ENCODE measurements at regions not wholly inside any gene's neighbourhood (a gene's known extent, or its start where the extent isn't known, plus 50 kb on each side); places are given as distances from the start of the nearest gene placed in this dataset.
"Not testable (repeated sequence)": the region's sequence is repeated elsewhere in the genome, so short reads cannot be mapped to it uniquely, and the experiment has no call there.

- intact Hi-C loops (cut with DNase I, micrococcal nuclease); H3K4me3 Mint-ChIP-seq; H3K27me3 Mint-ChIP-seq; DNase-seq; POLR2A ChIA-PET; H3K9me3 Mint-ChIP-seq (ENCODE audit: low read depth); ATAC-seq; H3K27ac Mint-ChIP-seq; H3K36me3 Mint-ChIP-seq (ENCODE audit: low read depth); H3K4me1 Mint-ChIP-seq: not testable (repeated sequence)
- CTCF ChIA-PET = interaction anchor here (1.4 kb wide), 1 partner anchor 125 kb away, joined by 3 read pairs; no protein-coding TSS in a partner anchor
Measured at GRCh38 chr10:6794841-6795240, 214.8 kb upstream of the PRKCQ start.

DNA sequence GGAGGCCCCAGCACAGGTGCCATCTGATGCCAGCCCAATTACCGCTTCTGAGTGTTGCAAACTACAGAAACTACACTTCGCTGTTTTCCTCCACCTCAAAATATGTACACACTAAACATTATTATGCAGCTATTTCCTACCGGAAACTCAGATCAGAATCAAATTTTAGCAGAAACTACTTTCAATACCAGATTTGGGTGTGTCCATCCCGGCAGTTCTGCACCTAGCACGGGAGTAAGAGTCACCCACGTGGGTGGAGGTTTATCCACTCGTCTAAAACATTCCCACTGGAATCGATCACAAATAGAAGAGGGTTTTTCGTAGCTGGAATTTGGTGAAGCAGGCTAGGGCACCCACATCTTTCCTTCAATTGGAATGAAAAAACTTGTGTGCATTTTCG lies 214.4 kb upstream of the PRKCQ start:
- intact Hi-C loops (cut with DNase I, micrococcal nuclease) = no loop called here
- ATAC-seq (no peak), DNase-seq (no peak)
- Mint-ChIP-seq H3K4me3 (no peak overlapping the region), H3K36me3 (ENCODE audit: low read depth) (no peaks in the 10 kb centered on the region), H3K9me3 (ENCODE audit: low read depth) (no peaks in the 10 kb centered on the region), H3K27me3 (no peaks in the 10 kb centered on the region), H3K27ac (no peak overlapping the region), H3K4me1 (no peaks in the 10 kb centered on the region)
- POLR2A ChIA-PET = interaction anchor here (0.6 kb wide), 1 partner anchor 993 kb away, joined by 3 read pairs; the partner anchor contains the start of genes ATP5F1C and KIN
- CTCF ChIA-PET = interaction anchor here (1.4 kb wide), 1 partner anchor 126 kb away, joined by 3 read pairs; no protein-coding TSS in a partner anchor

GRCh38 chr10:6788731-6789130 lies 208.7 kb upstream of the PRKCQ start:
- no peak overlapping the region for H3K27ac Mint-ChIP-seq
- POLR2A ChIA-PET = no interaction called here
- no peaks in the 10 kb centered on the region for H3K4me1 Mint-ChIP-seq
- no peak for DNase-seq
- H3K4me3 Mint-ChIP-seq = no peak overlapping the region
- H3K36me3 Mint-ChIP-seq (ENCODE audit: low read depth) = no peaks in the 10 kb centered on the region
- peaks cover 2% of the 10 kb centered on the region for H3K27me3 Mint-ChIP-seq
- intact Hi-C loops (cut with DNase I, micrococcal nuclease) = no loop called here
- H3K9me3 Mint-ChIP-seq (ENCODE audit: low read depth) = no peaks in the 10 kb centered on the region
- CTCF ChIA-PET = no interaction called here
- ATAC-seq = no peak

DNA sequence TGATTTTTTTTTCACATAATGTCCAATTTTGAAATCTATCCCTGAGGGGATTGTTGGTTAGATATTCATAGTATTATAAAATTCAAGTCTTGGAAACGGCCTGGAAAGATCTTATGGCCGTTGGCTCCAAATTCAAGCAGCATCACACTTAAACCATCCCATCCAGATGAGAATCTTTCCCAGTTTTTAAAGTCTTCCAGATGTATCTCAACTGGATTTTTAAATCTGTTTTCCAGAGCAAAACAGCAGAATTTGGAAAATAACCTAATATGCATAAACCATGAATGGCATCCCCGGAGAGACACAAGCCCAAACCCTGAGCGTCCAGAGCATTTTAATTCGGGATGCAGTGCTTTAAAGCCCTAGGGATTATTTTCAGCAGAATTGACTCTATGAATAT lies 208.2 kb upstream of the PRKCQ start:
- POLR2A ChIA-PET = no interaction called here
- DNase-seq = no peak
- intact Hi-C loops (cut with DNase I, micrococcal nuclease) = no loop called here
- CTCF ChIA-PET = no interaction called here
- Mint-ChIP-seq H3K36me3 (ENCODE audit: low read depth) (no peaks in the 10 kb centered on the region), H3K4me1 (no peaks in the 10 kb centered on the region), H3K27ac (no peak overlapping the region), H3K27me3 (peaks cover 5% of the 10 kb centered on the region), H3K9me3 (ENCODE audit: low read depth) (no peaks in the 10 kb centered on the region), H3K4me3 (no peak overlapping the region)
- ATAC-seq = no peak

- Mint-ChIP-seq H3K27me3 (peaks cover 10% of the 10 kb centered on the region), H3K4me3 (no peak overlapping the region), H3K4me1 (no peaks in the 10 kb centered on the region), H3K27ac (no peak overlapping the region), H3K9me3 (ENCODE audit: low read depth) (no peaks in the 10 kb centered on the region), H3K36me3 (ENCODE audit: low read depth) (no peaks in the 10 kb centered on the region)
- ChIA-PET CTCF (no interaction called here), POLR2A (no interaction called here)
- intact Hi-C loops (cut with DNase I, micrococcal nuclease) = no loop called here
- DNase-seq (no peak), ATAC-seq (no peak)
Measured at GRCh38 chr10:6787718-6788117, 207.6 kb upstream of the PRKCQ start.

DNA sequence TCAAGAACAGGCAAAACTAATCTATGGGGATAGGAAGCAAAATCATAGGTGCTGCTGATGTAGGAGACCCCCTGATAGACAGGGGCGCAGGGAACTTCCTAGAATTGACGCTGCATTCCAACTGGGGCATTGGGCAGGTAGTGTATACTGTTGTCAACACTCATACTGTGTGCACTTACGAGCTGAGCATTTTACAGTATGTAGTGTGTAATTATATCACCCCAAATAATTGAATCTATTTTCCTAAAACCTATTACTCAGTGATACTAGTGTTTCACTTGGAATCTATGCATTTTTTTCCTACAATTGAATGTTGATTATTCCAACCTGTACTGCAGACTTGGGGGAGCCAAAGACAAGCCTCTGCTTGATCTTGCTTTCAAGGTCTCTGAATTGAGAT lies 207.0 kb upstream of the PRKCQ start:
- H3K27me3 Mint-ChIP-seq = peaks cover 11% of the 10 kb centered on the region

GRCh38 chr10:6786579-6787031 lies 206.5 kb upstream of the PRKCQ start:
- Mint-ChIP-seq H3K36me3 (ENCODE audit: low read depth) (no peaks in the 10 kb centered on the region), H3K27me3 (peaks cover 12% of the 10 kb centered on the region), H3K9me3 (ENCODE audit: low read depth) (no peaks in the 10 kb centered on the region), H3K27ac (no peak overlapping the region), H3K4me3 (no peak overlapping the region), H3K4me1 (no peaks in the 10 kb centered on the region)
- intact Hi-C loops (cut with DNase I, micrococcal nuclease) = no loop called here
- ATAC-seq (no peak), DNase-seq (no peak)
- CTCF ChIA-PET = interaction anchor here (0.6 kb wide), 1 partner anchor 117 kb away, joined by 3 read pairs; no protein-coding TSS in a partner anchor
- POLR2A ChIA-PET = no interaction called here

More for the DNA sequence above, 207.0 kb upstream of the PRKCQ start:
- ATAC-seq (no peak), DNase-seq (no peak)
- Mint-ChIP-seq H3K4me3 (no peak overlapping the region), H3K27ac (no peak overlapping the region), H3K36me3 (ENCODE audit: low read depth) (no peaks in the 10 kb centered on the region), H3K9me3 (ENCODE audit: low read depth) (no peaks in the 10 kb centered on the region), H3K4me1 (no peaks in the 10 kb centered on the region)
- ChIA-PET CTCF (interaction anchor here (0.6 kb wide), 1 partner anchor 117 kb away, joined by 3 read pairs; no protein-coding TSS in a partner anchor), POLR2A (no interaction called here)
- intact Hi-C loops (cut with DNase I, micrococcal nuclease) = no loop called here

- H3K4me3 Mint-ChIP-seq; H3K4me1 Mint-ChIP-seq; H3K9me3 Mint-ChIP-seq (ENCODE audit: low read depth); DNase-seq; POLR2A ChIA-PET; H3K27ac Mint-ChIP-seq; H3K36me3 Mint-ChIP-seq (ENCODE audit: low read depth); ATAC-seq; intact Hi-C loops (cut with DNase I, micrococcal nuclease); CTCF ChIA-PET: not testable (repeated sequence)
- H3K27me3 Mint-ChIP-seq = peaks cover 19% of the 10 kb centered on the region
Measured at GRCh38 chr10:6784429-6784828, 204.4 kb upstream of the PRKCQ start.

DNA sequence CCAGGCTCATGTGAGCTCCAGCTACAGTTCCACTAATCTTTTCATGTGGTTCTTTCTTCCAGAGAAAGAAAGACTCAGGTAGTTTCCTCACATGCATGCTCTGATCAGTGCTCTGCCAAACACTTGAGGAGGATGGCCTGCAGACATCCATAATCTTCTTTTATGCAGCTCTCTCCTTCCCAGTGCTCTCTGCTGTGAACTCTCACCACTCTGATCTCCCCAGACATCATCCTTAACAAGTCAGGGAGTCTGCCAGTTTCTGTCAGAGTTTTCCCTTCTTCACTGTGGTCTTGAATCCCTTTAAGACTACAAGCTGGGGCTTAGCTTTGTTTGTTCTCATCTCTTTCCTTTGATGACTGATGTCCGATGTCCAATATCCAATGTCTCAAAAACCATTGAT lies 203.4 kb upstream of the PRKCQ start:
- no peak overlapping the region for H3K27ac Mint-ChIP-seq
- no peak overlapping the region for H3K4me3 Mint-ChIP-seq
- ATAC-seq (no peak), DNase-seq (no peak)
- no peaks in the 10 kb centered on the region for H3K9me3 Mint-ChIP-seq (ENCODE audit: low read depth)
- H3K4me1 Mint-ChIP-seq = no peaks in the 10 kb centered on the region
- ChIA-PET POLR2A (no interaction called here), CTCF (no interaction called here)
- peaks cover 19% of the 10 kb centered on the region for H3K27me3 Mint-ChIP-seq
- H3K36me3 Mint-ChIP-seq (ENCODE audit: low read depth) = no peaks in the 10 kb centered on the region
- intact Hi-C loops (cut with DNase I, micrococcal nuclease) = no loop called here

GRCh38 chr10:6782378-6782777 lies 202.3 kb upstream of the PRKCQ start:
- DNase-seq (no peak), ATAC-seq (no peak)
- POLR2A ChIA-PET = no interaction called here
- peaks cover 23% of the 10 kb centered on the region for H3K27me3 Mint-ChIP-seq
- H3K4me3 Mint-ChIP-seq = no peak overlapping the region
- H3K27ac Mint-ChIP-seq = no peak overlapping the region
- CTCF ChIA-PET = interaction anchor here (0.8 kb wide), 1 partner anchor 14 kb away, joined by 3 read pairs; no protein-coding TSS in a partner anchor
- intact Hi-C loops (cut with DNase I, micrococcal nuclease) = no loop called here
- H3K4me1 Mint-ChIP-seq = no peaks in the 10 kb centered on the region
- no peaks in the 10 kb centered on the region for H3K36me3 Mint-ChIP-seq (ENCODE audit: low read depth)
- H3K9me3 Mint-ChIP-seq (ENCODE audit: low read depth) = no peaks in the 10 kb centered on the region

GRCh38 chr10:6781133-6781770 lies 201.2 kb upstream of the PRKCQ start:
- H3K4me3 Mint-ChIP-seq = no peak overlapping the region

DNA sequence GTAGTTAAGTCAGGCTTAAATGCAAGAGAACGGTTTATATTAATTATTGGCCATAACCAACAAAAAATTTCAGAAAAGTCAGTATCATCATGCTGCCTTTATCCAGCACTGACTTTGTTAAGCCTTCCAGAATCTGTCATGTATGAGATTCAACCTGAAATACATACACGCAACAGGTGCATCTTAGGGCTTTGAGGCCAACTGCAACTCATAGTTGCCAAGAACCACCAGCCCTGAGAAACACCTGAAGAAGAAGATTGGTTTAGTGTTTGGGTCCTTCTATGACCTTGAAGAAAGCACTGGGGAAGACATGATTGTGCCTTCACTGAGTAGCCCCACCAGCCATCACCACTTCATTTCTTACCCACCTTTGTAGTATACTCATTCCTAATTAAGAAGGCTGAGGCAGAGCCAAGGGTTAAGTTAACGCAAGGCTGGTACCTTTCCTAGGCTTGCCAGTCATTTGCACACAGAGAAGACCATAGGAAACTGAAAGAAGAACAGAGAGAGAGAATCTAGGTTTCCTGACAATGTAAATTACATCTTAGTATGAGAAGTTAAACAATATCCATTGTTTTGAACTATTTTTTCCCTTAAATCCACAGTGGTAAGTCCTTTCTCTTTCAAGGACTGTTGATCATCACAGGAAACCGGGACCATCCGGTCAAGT lies 200.1 kb upstream of the PRKCQ start:
- POLR2A ChIA-PET = no interaction called here
- Mint-ChIP-seq H3K27ac (no peak overlapping the region), H3K4me3 (no peak overlapping the region), H3K9me3 (ENCODE audit: low read depth) (no peaks in the 10 kb centered on the region), H3K27me3 (peaks cover 32% of the 10 kb centered on the region), H3K4me1 (no peaks in the 10 kb centered on the region), H3K36me3 (ENCODE audit: low read depth) (no peaks in the 10 kb centered on the region)
- ATAC-seq = no peak
- intact Hi-C loops (cut with DNase I, micrococcal nuclease) = no loop called here
- DNase-seq = no peak
- CTCF ChIA-PET = no interaction called here

More at GRCh38 chr10:6781133-6781770, 201.2 kb upstream of the PRKCQ start:
- Mint-ChIP-seq H3K27me3 (peaks cover 27% of the 10 kb centered on the region), H3K27ac (no peak overlapping the region), H3K36me3 (ENCODE audit: low read depth) (no peaks in the 10 kb centered on the region), H3K4me1 (no peaks in the 10 kb centered on the region), H3K9me3 (ENCODE audit: low read depth) (no peaks in the 10 kb centered on the region)
- CTCF ChIA-PET = no interaction called here
- DNase-seq (no peak), ATAC-seq (no peak)
- intact Hi-C loops (cut with DNase I, micrococcal nuclease) = no loop called here
- POLR2A ChIA-PET = no interaction called here
